CD4-positive, CD25-positive, alpha-beta regulatory T cell (primary cell): ENCODE measurements at regions not wholly inside any gene's neighbourhood (a gene's known extent, or its start where the extent isn't known, plus 50 kb on each side); places are given as distances from the start of the nearest gene placed in this dataset.
"Not testable (repeated sequence)": the region's sequence is repeated elsewhere in the genome, so short reads cannot be mapped to it uniquely, and the experiment has no call there.

Experiments
- ATAC-seq, 2 donors: fragments of 150-1000 bp; cut with Tn5 transposase; one replicate each; pipeline ENCODE4 v1.10.0; 2021; ENCODE audit warnings: low read depth in 2 of 2, moderate number of reproducible peaks in 2 of 2, moderate library complexity in 1 of 2
- DNase-seq, 3 donors: peaks; one replicate each; pipeline versions ENCODE4 v3.0.0 to v3.0.0-alpha.2; 2012 to 2022; ENCODE audit warnings: mixed read lengths in 1 of 3
- H3K27ac ChIP-seq: one replicate; pipeline ENCODE4 v1.7.0; 2013; ENCODE audit warnings: mild to moderate bottlenecking, low read length; ENCODE audit not compliant: insufficient read depth, poor library complexity, severe bottlenecking
- H3K27me3 ChIP-seq: one replicate; pipeline ENCODE4 v1.7.0; 2013; ENCODE audit warnings: low read length; ENCODE audit not compliant: control insufficient read depth, insufficient read depth
- H3K36me3 ChIP-seq: one replicate; pipeline ENCODE4 v1.7.0; 2013; ENCODE audit warnings: mild to moderate bottlenecking, low read length, moderate library complexity; ENCODE audit not compliant: control insufficient read depth, insufficient read depth
- H3K4me1 ChIP-seq: 2 replicates; pipeline ENCODE4 v1.7.0; 2013; ENCODE audit warnings: mild to moderate bottlenecking, low read length; ENCODE audit not compliant: insufficient read depth, control insufficient read depth, poor library complexity, severe bottlenecking
- H3K4me3 ChIP-seq: one replicate; pipeline ENCODE4 v1.7.0; 2013; ENCODE audit warnings: low read depth, mild to moderate bottlenecking, low read length, moderate library complexity
- H3K9me3 ChIP-seq, 2 experiments: 1 replicate in 1 of 2; 2 replicates in 1 of 2; pipeline ENCODE4 v1.7.0; 2013; ENCODE audit warnings: low read length in 2 of 2, mild to moderate bottlenecking in 1 of 2, moderate library complexity in 1 of 2; ENCODE audit not compliant: control insufficient read depth in 2 of 2
- H3K27ac Mint-ChIP-seq, 3 donors: one replicate each; pipeline ENCODE4 v1.8.0; 2020 to 2022; ENCODE audit warnings: mild to moderate bottlenecking in 3 of 3, mixed read lengths in 3 of 3, moderate library complexity in 2 of 3
- H3K27me3 Mint-ChIP-seq: one replicate; pipeline ENCODE4 v1.8.0; 2022; ENCODE audit warnings: mild to moderate bottlenecking, mixed read lengths
- H3K36me3 Mint-ChIP-seq: one replicate; pipeline ENCODE4 v1.8.0; 2020; ENCODE audit warnings: mixed read lengths
- H3K4me1 Mint-ChIP-seq, 4 donors: one replicate each; pipeline ENCODE4 v1.8.0; 2020 to 2022; ENCODE audit warnings: mixed read lengths in 4 of 4, mild to moderate bottlenecking in 1 of 4
- H3K4me3 Mint-ChIP-seq, 4 donors: one replicate each; pipeline ENCODE4 v1.8.0; 2020 to 2022; ENCODE audit warnings: mild to moderate bottlenecking in 4 of 4, mixed read lengths in 4 of 4, moderate library complexity in 3 of 4
- H3K9me3 Mint-ChIP-seq, 7 donors: one replicate each; pipeline ENCODE4 v1.8.0; 2020 to 2022; ENCODE audit warnings: mixed read lengths in 7 of 7, mild to moderate bottlenecking in 3 of 7, moderate library complexity in 2 of 7

GRCh38 chr6:84576029-84576428 lies 188.4 kb downstream of the TBX18 start:
- no peak overlapping the region for H3K27ac Mint-ChIP-seq
- no peak for DNase-seq
- no peaks in the 10 kb centered on the region for H3K27me3 Mint-ChIP-seq
- Histone ChIP-seq H3K36me3 (no peaks in the 10 kb centered on the region), H3K27me3 (no peaks in the 10 kb centered on the region), H3K4me3 (no peak overlapping the region), H3K27ac (no peak overlapping the region), H3K4me1 (no peaks in the 10 kb centered on the region), H3K9me3 (no peaks in the 10 kb centered on the region)
- H3K36me3 Mint-ChIP-seq = no peaks in the 10 kb centered on the region
- H3K4me1 Mint-ChIP-seq = no peaks in the 10 kb centered on the region
- no peak for ATAC-seq
- no peak overlapping the region for H3K4me3 Mint-ChIP-seq
- H3K9me3 Mint-ChIP-seq = peaks cover 0 to 4% (median 2%) of the 10 kb centered on the region in 7 donors

- Histone ChIP-seq H3K27ac (no peak overlapping the region), H3K36me3 (no peaks in the 10 kb centered on the region), H3K27me3 (no peaks in the 10 kb centered on the region), H3K9me3 (no peaks in the 10 kb centered on the region), H3K4me1 (no peaks in the 10 kb centered on the region), H3K4me3 (no peak overlapping the region)
- Mint-ChIP-seq H3K4me3 (no peak overlapping the region), H3K9me3 (peaks cover 0 to 6% (median 4%) of the 10 kb centered on the region in 7 donors), H3K36me3 (no peaks in the 10 kb centered on the region), H3K27me3 (no peaks in the 10 kb centered on the region), H3K27ac (no peak overlapping the region), H3K4me1 (no peaks in the 10 kb centered on the region)
- DNase-seq (no peak), ATAC-seq (no peak)
Measured at GRCh38 chr6:84575264-84575663, 189.1 kb downstream of the TBX18 start.

GRCh38 chr6:84569882-84570281 lies 194.5 kb downstream of the TBX18 start:
- H3K36me3 ChIP-seq = no peaks in the 10 kb centered on the region
- DNase-seq = no peak

GRCh38 chr6:84568971-84569370 lies 195.4 kb downstream of the TBX18 start:
- ATAC-seq (no peak), DNase-seq (no peak)
- H3K9me3 Mint-ChIP-seq = peaks cover 2 to 17% (median 5%) of the 10 kb centered on the region in 7 donors
- H3K36me3 Mint-ChIP-seq = no peaks in the 10 kb centered on the region
- H3K27ac ChIP-seq = no peak overlapping the region
- H3K4me3 Mint-ChIP-seq = no peak overlapping the region
- no peaks in the 10 kb centered on the region for H3K27me3 ChIP-seq
- no peaks in the 10 kb centered on the region for H3K9me3 ChIP-seq
- no peak overlapping the region for H3K4me3 ChIP-seq
- H3K27ac Mint-ChIP-seq = no peak overlapping the region
- H3K4me1 ChIP-seq = no peaks in the 10 kb centered on the region
- H3K4me1 Mint-ChIP-seq = no peaks in the 10 kb centered on the region
- no peaks in the 10 kb centered on the region for H3K27me3 Mint-ChIP-seq
- H3K36me3 ChIP-seq = no peaks in the 10 kb centered on the region

More at GRCh38 chr6:84569882-84570281, 194.5 kb downstream of the TBX18 start:
- Histone ChIP-seq H3K4me1 (no peaks in the 10 kb centered on the region), H3K4me3 (no peak overlapping the region), H3K27ac (no peak overlapping the region), H3K27me3 (no peaks in the 10 kb centered on the region), H3K9me3 (no peaks in the 10 kb centered on the region)
- ATAC-seq = no peak
- H3K9me3 Mint-ChIP-seq = peaks cover 0 to 15% (median 3%) of the 10 kb centered on the region in 7 donors
- H3K36me3 Mint-ChIP-seq = no peaks in the 10 kb centered on the region
- H3K27me3 Mint-ChIP-seq = no peaks in the 10 kb centered on the region
- no peaks in the 10 kb centered on the region for H3K4me1 Mint-ChIP-seq
- no peak overlapping the region for H3K27ac Mint-ChIP-seq
- no peak overlapping the region for H3K4me3 Mint-ChIP-seq

- DNase-seq, H3K27me3 Mint-ChIP-seq, H3K4me1 Mint-ChIP-seq, H3K27me3 ChIP-seq, H3K4me3 ChIP-seq, H3K36me3 ChIP-seq, ATAC-seq, H3K27ac Mint-ChIP-seq, H3K9me3 ChIP-seq, H3K27ac ChIP-seq, H3K4me3 Mint-ChIP-seq, H3K36me3 Mint-ChIP-seq, H3K4me1 ChIP-seq: not testable (repeated sequence)
- H3K9me3 Mint-ChIP-seq = peaks cover 6 to 23% (median 7%) of the 10 kb centered on the region in 7 donors
Measured at GRCh38 chr6:84565718-84566117, 198.7 kb downstream of the TBX18 start.

- DNase-seq = no peak
- Histone ChIP-seq H3K4me3 (no peak overlapping the region), H3K36me3 (no peaks in the 10 kb centered on the region), H3K27me3 (no peaks in the 10 kb centered on the region), H3K9me3 (no peaks in the 10 kb centered on the region), H3K27ac (no peak overlapping the region), H3K4me1 (no peaks in the 10 kb centered on the region)
- Mint-ChIP-seq H3K27me3 (no peaks in the 10 kb centered on the region), H3K36me3 (no peaks in the 10 kb centered on the region), H3K27ac (peak overlapping the region in 1 of 3 donors; percentile 26), H3K4me3 (peak overlapping the region in 1 of 4 donors; percentile 47), H3K4me1 (no peaks in the 10 kb centered on the region), H3K9me3 (peaks cover 2 to 18% (median 9%) of the 10 kb centered on the region in 7 donors)
- no peak for ATAC-seq
Measured at GRCh38 chr6:84560436-84561390, 203.7 kb downstream of the TBX18 start.

GRCh38 chr6:84556541-84557335 lies 207.7 kb downstream of the TBX18 start:
- Mint-ChIP-seq H3K36me3 (no peaks in the 10 kb centered on the region), H3K9me3 (peaks cover 0 to 17% (median 4%) of the 10 kb centered on the region in 7 donors), H3K27me3 (no peaks in the 10 kb centered on the region), H3K4me3 (no peak overlapping the region), H3K4me1 (no peaks in the 10 kb centered on the region), H3K27ac (no peak overlapping the region)
- no peak overlapping the region for H3K4me3 ChIP-seq
- no peak for ATAC-seq
- H3K9me3 ChIP-seq = no peaks in the 10 kb centered on the region
- H3K4me1 ChIP-seq = no peaks in the 10 kb centered on the region
- no peaks in the 10 kb centered on the region for H3K36me3 ChIP-seq
- no peaks in the 10 kb centered on the region for H3K27me3 ChIP-seq
- DNase-seq = no peak
- H3K27ac ChIP-seq = no peak overlapping the region
